GM23248 (cell line): ENCODE measurements at regions not wholly inside any gene's neighbourhood (a gene's known extent, or its start where the extent isn't known, plus 50 kb on each side); places are given as distances from the start of the nearest gene placed in this dataset.

Source experiments
- DNase-seq: peaks from one replicate; pipeline ENCODE4 v3.0.0-alpha.2; 2015
- H2AFZ ChIP-seq: fragments of 200-600 bp; sonication (generic); 2 replicates; pipeline ENCODE4 v1.6.1; 2016; ENCODE audit warnings: antibody characterized with exemption
- H3F3A ChIP-seq: fragments of 200-600 bp; sonication (generic); 2 replicates; pipeline ENCODE4 v1.6.1; 2016; ENCODE audit warnings: mild to moderate bottlenecking, antibody characterized with exemption, mixed run types; ENCODE audit not compliant: insufficient read depth
- H3K27ac ChIP-seq: fragments of 200-600 bp; sonication (generic); 2 replicates; pipeline ENCODE4 v1.5.1; 2016; ENCODE audit warnings: mild to moderate bottlenecking
- H3K27me3 ChIP-seq: fragments of 200-600 bp; sonication (generic); replicated peaks from 2 replicates; pipeline ENCODE4 v1.6.1; 2016; ENCODE audit warnings: mild to moderate bottlenecking; ENCODE audit not compliant: insufficient read depth
- H3K36me3 ChIP-seq: fragments of 200-600 bp; sonication (generic); 2 replicates; pipeline ENCODE4 v1.6.1; 2016; ENCODE audit warnings: low read depth, mild to moderate bottlenecking
- H3K4me1 ChIP-seq: fragments of 200-600 bp; sonication (generic); 2 replicates; pipeline ENCODE4 v1.6.1; 2016; ENCODE audit warnings: mild to moderate bottlenecking; ENCODE audit not compliant: insufficient read depth
- H3K4me2 ChIP-seq: fragments of 200-600 bp; sonication (generic); one replicate; pipeline ENCODE4 v1.6.1; 2016; ENCODE audit warnings: mild to moderate bottlenecking; ENCODE audit not compliant: unreplicated experiment
- H3K4me3 ChIP-seq: fragments of 200-600 bp; sonication (generic); 2 replicates; pipeline ENCODE4 v1.5.1; 2016; ENCODE audit warnings: mild to moderate bottlenecking
- H3K79me2 ChIP-seq: fragments of 200-600 bp; sonication (generic); 2 replicates; pipeline ENCODE4 v1.6.1; 2016; ENCODE audit warnings: mild to moderate bottlenecking; ENCODE audit not compliant: insufficient read depth
- H3K9ac ChIP-seq: fragments of 200-600 bp; sonication (generic); 2 replicates; pipeline ENCODE4 v1.6.1; 2016; ENCODE audit warnings: mild to moderate bottlenecking
- H3K9me2 ChIP-seq: fragments of 200-600 bp; sonication (generic); 2 replicates; pipeline ENCODE4 v1.6.1; 2016; ENCODE audit warnings: mixed run types, mild to moderate bottlenecking, moderate library complexity; ENCODE audit not compliant: insufficient read depth
- H3K9me3 ChIP-seq: fragments of 200-600 bp; sonication (generic); one replicate; pipeline ENCODE4 v1.6.1; 2017; ENCODE audit warnings: low read depth
- H4K20me1 ChIP-seq: fragments of 200-600 bp; sonication (generic); 2 replicates; pipeline ENCODE4 v1.6.0; 2016; ENCODE audit not compliant: insufficient read depth
- EZH2 ChIP-seq: fragments of 200-600 bp; sonication (generic); IDR thresholded peaks from 2 replicates; pipeline ENCODE4 v1.6.1; 2018; ENCODE audit warnings: antibody characterized with exemption, mild to moderate bottlenecking; ENCODE audit not compliant: insufficient read depth, poor library complexity, severe bottlenecking
- EZH2phosphoT487 ChIP-seq: fragments of 200-600 bp; sonication (generic); IDR thresholded peaks from 2 replicates; pipeline ENCODE4 v1.6.1; 2018; ENCODE audit warnings: antibody characterized with exemption, moderate library complexity, mild to moderate bottlenecking, low read depth; ENCODE audit not compliant: insufficient read depth
- WGBS, 2 experiments: methylation state at CpG; one replicate each; pipeline ENCODE4 v1.1.6; 2015 to 2017; ENCODE audit warnings: low lambda C conversion rate in 2 of 2, low coverage in 1 of 2; ENCODE audit errors: missing lambda C conversion rate in 2 of 2; 5-methylcytosine and 5-hydroxymethylcytosine counted together
- in situ Hi-C: fragments of 300-500 bp; cut with MboI; formaldehyde crosslinking; loops from 2 replicates; pipeline ENCODE4 v1.15.0; 2020

DNA sequence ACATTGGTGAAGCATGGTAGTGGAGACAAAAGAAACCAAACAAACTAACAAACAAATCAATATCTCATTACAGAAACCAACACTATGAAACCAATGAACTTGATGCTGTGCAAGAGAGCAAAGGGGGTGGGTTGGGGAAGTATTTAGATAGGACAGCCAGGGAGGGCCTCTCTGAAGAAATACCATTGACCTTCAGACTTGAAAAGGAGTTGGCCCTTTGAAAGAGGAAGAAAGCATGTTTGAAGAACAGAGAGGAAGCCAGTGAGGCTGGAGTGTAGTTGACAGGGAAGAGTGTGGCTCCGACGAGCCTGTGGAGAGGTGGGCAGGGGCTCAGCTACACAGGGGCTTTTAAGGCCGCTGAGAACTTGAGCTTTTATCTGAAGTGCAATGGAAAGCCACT lies 151.0 kb upstream of the GATA6 start:
- no peaks in the 10 kb centered on the region for H3K9me3 ChIP-seq
- H3K27ac ChIP-seq: no peak overlapping the region
- no peaks in the 10 kb centered on the region for H3K9me2 ChIP-seq
- H3F3A ChIP-seq: no peaks in the 10 kb centered on the region
- H3K79me2 ChIP-seq: no peaks in the 10 kb centered on the region
- no peaks in the 10 kb centered on the region for H4K20me1 ChIP-seq
- in situ Hi-C loops: no loop called here
- no peak overlapping the region for H3K4me2 ChIP-seq
- H3K36me3 ChIP-seq: no peaks in the 10 kb centered on the region
- H3K27me3 ChIP-seq: no peaks in the 10 kb centered on the region; the same call in 1 of the 2 replicates
- no peak for DNase-seq
- 48 to 52% methylated on average over 3 of the region's 3 CpGs for WGBS, 2 experiments
- no peaks in the 10 kb centered on the region for H3K4me1 ChIP-seq
- TF ChIP-seq EZH2 (no peak), EZH2phosphoT487 (no peak)
- H3K9ac ChIP-seq: no peak overlapping the region
- no peak overlapping the region for H3K4me3 ChIP-seq
- no peak overlapping the region for H2AFZ ChIP-seq

DNA sequence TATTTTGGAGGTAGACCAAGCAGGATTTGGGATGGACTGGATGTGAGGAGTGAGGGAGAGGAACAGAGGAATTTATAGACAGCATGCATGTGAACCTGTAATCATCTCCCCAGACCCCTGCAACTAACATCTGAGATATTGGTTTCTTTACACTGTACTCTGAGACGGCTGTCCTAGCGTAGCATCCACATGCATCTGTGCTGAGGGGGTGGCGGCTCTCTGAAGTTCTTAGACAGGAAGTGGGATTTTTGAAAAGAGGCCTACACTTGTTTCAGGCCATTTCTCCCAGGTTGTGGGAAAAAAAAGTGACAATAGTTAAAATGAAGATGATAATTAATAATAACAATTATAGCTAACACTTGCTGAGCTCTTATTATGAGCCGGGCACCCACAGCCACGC lies 150.2 kb upstream of the GATA6 start:
- Histone ChIP-seq H3K9ac (no peak overlapping the region), H2AFZ (no peak overlapping the region), H3K36me3 (no peaks in the 10 kb centered on the region), H3K4me2 (no peak overlapping the region), H3K27me3 (no peaks in the 10 kb centered on the region; the same call in 1 of the 2 replicates), H3K27ac (no peak overlapping the region), H3K9me3 (no peaks in the 10 kb centered on the region), H4K20me1 (no peaks in the 10 kb centered on the region), H3K79me2 (no peaks in the 10 kb centered on the region), H3K9me2 (no peaks in the 10 kb centered on the region), H3K4me3 (no peak overlapping the region), H3F3A (no peaks in the 10 kb centered on the region), H3K4me1 (no peaks in the 10 kb centered on the region)
- in situ Hi-C loops: no loop called here
- DNase-seq: no peak
- TF ChIP-seq EZH2phosphoT487: no peak
- no peak for TF ChIP-seq EZH2
- WGBS, 2 experiments: 62 to 63% methylated on average over 5 of the region's 5 CpGs

- WGBS, 2 experiments: 57 to 61% methylated on average over 12 of the region's 12 CpGs
- no peaks in the 10 kb centered on the region for H3K9me3 ChIP-seq
- TF ChIP-seq EZH2: no peak
- TF ChIP-seq EZH2phosphoT487: no peak
- H3K9ac ChIP-seq: no peak overlapping the region
- in situ Hi-C loops: no loop called here
- H3K9me2 ChIP-seq: no peaks in the 10 kb centered on the region
- no peak overlapping the region for H2AFZ ChIP-seq
- no peaks in the 10 kb centered on the region for H3K27me3 ChIP-seq
- no peak for DNase-seq
- H3K4me2 ChIP-seq: no peak overlapping the region
- H3K4me1 ChIP-seq: no peaks in the 10 kb centered on the region
- no peaks in the 10 kb centered on the region for H4K20me1 ChIP-seq
- no peaks in the 10 kb centered on the region for H3K79me2 ChIP-seq
- H3K36me3 ChIP-seq: no peaks in the 10 kb centered on the region
- no peak overlapping the region for H3K27ac ChIP-seq
- no peaks in the 10 kb centered on the region for H3F3A ChIP-seq
- H3K4me3 ChIP-seq: no peak overlapping the region
Observed at GRCh38 chr18:22020127-22020866, 149.1 kb upstream of the GATA6 start.

- H2AFZ ChIP-seq: no peak overlapping the region
- H3K36me3 ChIP-seq: no peaks in the 10 kb centered on the region
- DNase-seq: no peak
- H3K79me2 ChIP-seq: no peaks in the 10 kb centered on the region
- TF ChIP-seq EZH2 (no peak), EZH2phosphoT487 (no peak)
- no peaks in the 10 kb centered on the region for H3K4me1 ChIP-seq
- H3K9me2 ChIP-seq: no peaks in the 10 kb centered on the region
- no peaks in the 10 kb centered on the region for H3K27me3 ChIP-seq
- no peaks in the 10 kb centered on the region for H4K20me1 ChIP-seq
- in situ Hi-C loops: no loop called here
- no peak overlapping the region for H3K27ac ChIP-seq
- WGBS, 2 experiments: 46 to 59% methylated on average over 7 of the region's 7 CpGs
- H3K4me2 ChIP-seq: no peak overlapping the region
- no peak overlapping the region for H3K9ac ChIP-seq
- H3F3A ChIP-seq: no peaks in the 10 kb centered on the region
- no peak overlapping the region for H3K4me3 ChIP-seq
- no peaks in the 10 kb centered on the region for H3K9me3 ChIP-seq
Observed at GRCh38 chr18:22020867-22021370, 148.5 kb upstream of the GATA6 start.
